ENCODE measurements at regions not wholly inside any gene's neighbourhood (a gene's known extent, or its start where the extent isn't known, plus 50 kb on each side); places are given as distances from the start of the nearest gene placed in this dataset.

- Histone ChIP-seq H3K4me3 (ENCODE audit: low read depth in 1 of 2, low read length in 2 of 2) (no peak overlapping the region), H3K9ac (ENCODE audit: low read depth in 1 of 2, low read length in 2 of 2) (no peak overlapping the region), H3K27ac (ENCODE audit: low read depth, low read length) (no peak overlapping the region), H3K36me3 (ENCODE audit: control insufficient read depth in 1 of 2, insufficient read depth in 2 of 2, low read length in 2 of 2) (no peaks in the 10 kb centered on the region), H3K4me1 (ENCODE audit: control insufficient read depth in 1 of 2, insufficient read depth in 2 of 2, low read length in 2 of 2) (no peaks in the 10 kb centered on the region), H3K27me3 (ENCODE audit: control insufficient read depth in 1 of 2, insufficient read depth in 2 of 2, low read length in 2 of 2) (no peaks in the 10 kb centered on the region), H3K9me3 (ENCODE audit: control insufficient read depth in 1 of 2, low read length in 2 of 2) (no peaks in the 10 kb centered on the region)
These were observed 512.7 kb upstream of the CDIN1 start for GRCh38 chr15:36066757-36067156.

GRCh38 chr15:36067483-36068274 is 511.7 kb upstream of the CDIN1 start:
- Histone ChIP-seq H3K27ac (ENCODE audit: low read depth, low read length) (no peak overlapping the region), H3K9me3 (ENCODE audit: control insufficient read depth in 1 of 2, low read length in 2 of 2) (no peaks in the 10 kb centered on the region), H3K4me1 (ENCODE audit: control insufficient read depth in 1 of 2, insufficient read depth in 2 of 2, low read length in 2 of 2) (no peaks in the 10 kb centered on the region), H3K4me3 (ENCODE audit: low read depth in 1 of 2, low read length in 2 of 2) (no peak overlapping the region), H3K9ac (ENCODE audit: low read depth in 1 of 2, low read length in 2 of 2) (no peak overlapping the region), H3K27me3 (ENCODE audit: control insufficient read depth in 1 of 2, insufficient read depth in 2 of 2, low read length in 2 of 2) (no peaks in the 10 kb centered on the region), H3K36me3 (ENCODE audit: control insufficient read depth in 1 of 2, insufficient read depth in 2 of 2, low read length in 2 of 2) (no peaks in the 10 kb centered on the region)

DNA sequence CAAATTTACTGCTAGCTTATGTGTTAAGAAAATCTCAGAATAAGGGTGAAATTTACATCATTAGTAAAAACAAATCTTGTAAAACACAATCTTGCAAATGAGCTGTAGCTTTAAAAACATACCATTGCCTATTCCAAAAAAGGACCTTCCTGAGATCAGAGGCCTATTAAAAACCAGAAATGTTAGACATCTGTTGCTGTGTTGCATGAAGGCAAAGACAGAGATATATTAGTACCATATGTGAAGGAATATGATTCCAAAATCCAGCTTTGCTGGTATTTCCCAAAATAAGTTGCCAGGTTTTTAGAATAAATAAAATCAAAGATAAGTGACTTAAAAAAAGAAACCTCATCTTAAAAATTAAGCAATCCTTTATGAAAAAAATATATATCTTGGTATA is 504.1 kb upstream of the CDIN1 start:
- H3K9ac ChIP-seq (ENCODE audit: low read depth in 1 of 2, low read length in 2 of 2) = no peak overlapping the region
- H3K27ac ChIP-seq (ENCODE audit: low read depth, low read length) = no peak overlapping the region
- no peaks in the 10 kb centered on the region for H3K27me3 ChIP-seq (ENCODE audit: control insufficient read depth in 1 of 2, insufficient read depth in 2 of 2, low read length in 2 of 2)
- H3K4me1 ChIP-seq (ENCODE audit: control insufficient read depth in 1 of 2, insufficient read depth in 2 of 2, low read length in 2 of 2) = no peaks in the 10 kb centered on the region
- H3K36me3 ChIP-seq (ENCODE audit: control insufficient read depth in 1 of 2, insufficient read depth in 2 of 2, low read length in 2 of 2) = no peaks in the 10 kb centered on the region
- peaks cover 0 to 2% of the 10 kb centered on the region in 2 donors for H3K9me3 ChIP-seq (ENCODE audit: control insufficient read depth in 1 of 2, low read length in 2 of 2)
- H3K4me3 ChIP-seq (ENCODE audit: low read depth in 1 of 2, low read length in 2 of 2) = no peak overlapping the region

- H3K9ac ChIP-seq (ENCODE audit: low read depth in 1 of 2, low read length in 2 of 2) = no peak overlapping the region
These were observed 500.4 kb upstream of the CDIN1 start for GRCh38 chr15:36079021-36079420.

DNA sequence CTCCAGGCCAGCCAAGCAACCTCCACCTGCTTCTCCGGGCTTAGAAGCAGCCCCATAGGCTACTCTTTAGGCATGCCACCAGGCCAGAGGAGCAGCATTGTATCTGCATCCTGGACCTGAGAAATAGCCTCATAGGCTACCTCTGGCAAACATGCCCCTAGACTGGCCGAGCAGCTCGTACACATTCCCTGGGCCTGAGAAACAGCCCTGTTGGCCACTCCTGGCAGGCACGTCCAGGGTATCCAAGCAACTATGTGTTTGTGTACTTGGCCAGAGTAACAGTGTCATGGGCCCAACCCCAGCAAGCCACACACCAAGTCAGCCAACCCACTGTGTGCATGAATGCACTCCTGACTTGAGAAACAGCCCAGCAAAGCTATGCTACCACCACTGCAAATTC is 498.7 kb upstream of the CDIN1 start:
- no peaks in the 10 kb centered on the region for H3K27me3 ChIP-seq (ENCODE audit: control insufficient read depth in 1 of 2, insufficient read depth in 2 of 2, low read length in 2 of 2)
- no peaks in the 10 kb centered on the region for H3K36me3 ChIP-seq (ENCODE audit: control insufficient read depth in 1 of 2, insufficient read depth in 2 of 2, low read length in 2 of 2)
- H3K4me3 ChIP-seq (ENCODE audit: low read depth in 1 of 2, low read length in 2 of 2) = no peak overlapping the region
- H3K9ac ChIP-seq (ENCODE audit: low read depth in 1 of 2, low read length in 2 of 2) = no peak overlapping the region
- H3K27ac ChIP-seq (ENCODE audit: low read depth, low read length) = no peak overlapping the region
- peaks cover 4 to 8% of the 10 kb centered on the region in 2 donors for H3K9me3 ChIP-seq (ENCODE audit: control insufficient read depth in 1 of 2, low read length in 2 of 2)
- H3K4me1 ChIP-seq (ENCODE audit: control insufficient read depth in 1 of 2, insufficient read depth in 2 of 2, low read length in 2 of 2) = no peaks in the 10 kb centered on the region

More at GRCh38 chr15:36079021-36079420, 500.4 kb upstream of the CDIN1 start:
- peaks cover 4 to 8% of the 10 kb centered on the region in 2 donors for H3K9me3 ChIP-seq (ENCODE audit: control insufficient read depth in 1 of 2, low read length in 2 of 2)
- no peak overlapping the region for H3K27ac ChIP-seq (ENCODE audit: low read depth, low read length)
- H3K27me3 ChIP-seq (ENCODE audit: control insufficient read depth in 1 of 2, insufficient read depth in 2 of 2, low read length in 2 of 2) = no peaks in the 10 kb centered on the region
- H3K4me1 ChIP-seq (ENCODE audit: control insufficient read depth in 1 of 2, insufficient read depth in 2 of 2, low read length in 2 of 2) = no peaks in the 10 kb centered on the region
- no peak overlapping the region for H3K4me3 ChIP-seq (ENCODE audit: low read depth in 1 of 2, low read length in 2 of 2)
- H3K36me3 ChIP-seq (ENCODE audit: control insufficient read depth in 1 of 2, insufficient read depth in 2 of 2, low read length in 2 of 2) = no peaks in the 10 kb centered on the region

DNA sequence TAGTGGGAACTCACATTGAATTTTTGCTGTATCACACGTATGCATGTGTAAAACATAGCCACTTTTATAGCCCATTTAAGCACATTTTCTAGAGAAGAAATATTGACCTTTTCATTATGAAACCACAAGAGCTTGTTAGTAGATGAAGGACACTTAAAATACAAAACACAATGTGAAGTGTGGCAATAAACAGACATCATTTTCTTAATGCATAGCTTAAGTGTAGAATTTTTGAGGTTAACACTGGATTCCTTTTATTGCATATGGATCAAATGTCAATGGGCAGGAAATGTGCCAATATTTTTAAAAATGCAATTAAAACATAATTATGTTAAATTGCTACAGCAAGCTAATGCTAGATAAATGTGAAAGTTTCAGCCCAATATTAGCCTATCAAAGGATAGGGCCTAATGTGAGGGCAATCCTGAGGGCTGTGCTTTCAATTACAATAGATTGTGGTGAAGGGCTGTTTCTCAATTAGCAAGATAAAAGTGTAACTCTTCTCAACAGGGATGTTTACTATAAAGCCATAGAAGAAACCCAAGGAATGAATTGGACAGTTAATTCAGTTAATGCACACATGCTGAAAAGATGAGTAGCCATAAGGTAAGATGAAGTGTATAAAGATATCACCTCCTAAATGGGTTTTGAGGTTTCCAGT is 489.0 kb upstream of the CDIN1 start:
- H3K4me3 ChIP-seq (ENCODE audit: low read depth in 1 of 2, low read length in 2 of 2) = no peak overlapping the region
- no peaks in the 10 kb centered on the region for H3K36me3 ChIP-seq (ENCODE audit: control insufficient read depth in 1 of 2, insufficient read depth in 2 of 2, low read length in 2 of 2)
- no peak overlapping the region for H3K27ac ChIP-seq (ENCODE audit: low read depth, low read length)
- H3K9ac ChIP-seq (ENCODE audit: low read depth in 1 of 2, low read length in 2 of 2) = no peak overlapping the region
- no peaks in the 10 kb centered on the region for H3K4me1 ChIP-seq (ENCODE audit: control insufficient read depth in 1 of 2, insufficient read depth in 2 of 2, low read length in 2 of 2)
- H3K9me3 ChIP-seq (ENCODE audit: control insufficient read depth in 1 of 2, low read length in 2 of 2) = peaks cover 0 to 5% of the 10 kb centered on the region in 2 donors
- H3K27me3 ChIP-seq (ENCODE audit: control insufficient read depth in 1 of 2, insufficient read depth in 2 of 2, low read length in 2 of 2) = no peaks in the 10 kb centered on the region

GRCh38 chr15:36106640-36107335 is 472.6 kb upstream of the CDIN1 start:
- Histone ChIP-seq H3K4me3 (ENCODE audit: low read depth in 1 of 2, low read length in 2 of 2) (no peak overlapping the region), H3K27ac (ENCODE audit: low read depth, low read length) (no peak overlapping the region), H3K36me3 (ENCODE audit: control insufficient read depth in 1 of 2, insufficient read depth in 2 of 2, low read length in 2 of 2) (no peaks in the 10 kb centered on the region), H3K27me3 (ENCODE audit: control insufficient read depth in 1 of 2, insufficient read depth in 2 of 2, low read length in 2 of 2) (no peaks in the 10 kb centered on the region), H3K4me1 (ENCODE audit: control insufficient read depth in 1 of 2, insufficient read depth in 2 of 2, low read length in 2 of 2) (no peaks in the 10 kb centered on the region), H3K9ac (ENCODE audit: low read depth in 1 of 2, low read length in 2 of 2) (no peak overlapping the region), H3K9me3 (ENCODE audit: control insufficient read depth in 1 of 2, low read length in 2 of 2) (no peaks in the 10 kb centered on the region)

- H3K36me3 ChIP-seq (ENCODE audit: control insufficient read depth in 1 of 2, insufficient read depth in 2 of 2, low read length in 2 of 2) = no peaks in the 10 kb centered on the region
- no peaks in the 10 kb centered on the region for H3K4me1 ChIP-seq (ENCODE audit: control insufficient read depth in 1 of 2, insufficient read depth in 2 of 2, low read length in 2 of 2)
- no peaks in the 10 kb centered on the region for H3K27me3 ChIP-seq (ENCODE audit: control insufficient read depth in 1 of 2, insufficient read depth in 2 of 2, low read length in 2 of 2)
- H3K9ac ChIP-seq (ENCODE audit: low read depth in 1 of 2, low read length in 2 of 2) = no peak overlapping the region
- H3K27ac ChIP-seq (ENCODE audit: low read depth, low read length) = no peak overlapping the region
- H3K4me3 ChIP-seq (ENCODE audit: low read depth in 1 of 2, low read length in 2 of 2) = no peak overlapping the region
- no peaks in the 10 kb centered on the region for H3K9me3 ChIP-seq (ENCODE audit: control insufficient read depth in 1 of 2, low read length in 2 of 2)
These were observed 470.9 kb upstream of the CDIN1 start for GRCh38 chr15:36108541-36108940.

GRCh38 chr15:36109943-36110658 is 469.3 kb upstream of the CDIN1 start:
- Histone ChIP-seq H3K9ac (ENCODE audit: low read depth in 1 of 2, low read length in 2 of 2) (no peak overlapping the region), H3K9me3 (ENCODE audit: control insufficient read depth in 1 of 2, low read length in 2 of 2) (no peaks in the 10 kb centered on the region), H3K27ac (ENCODE audit: low read depth, low read length) (no peak overlapping the region), H3K36me3 (ENCODE audit: control insufficient read depth in 1 of 2, insufficient read depth in 2 of 2, low read length in 2 of 2) (no peaks in the 10 kb centered on the region), H3K4me3 (ENCODE audit: low read depth in 1 of 2, low read length in 2 of 2) (no peak overlapping the region), H3K27me3 (ENCODE audit: control insufficient read depth in 1 of 2, insufficient read depth in 2 of 2, low read length in 2 of 2) (no peaks in the 10 kb centered on the region), H3K4me1 (ENCODE audit: control insufficient read depth in 1 of 2, insufficient read depth in 2 of 2, low read length in 2 of 2) (no peaks in the 10 kb centered on the region)

GRCh38 chr15:36110659-36110993 is 468.8 kb upstream of the CDIN1 start:
- no peak overlapping the region for H3K4me3 ChIP-seq (ENCODE audit: low read depth in 1 of 2, low read length in 2 of 2)
- no peak overlapping the region for H3K9ac ChIP-seq (ENCODE audit: low read depth in 1 of 2, low read length in 2 of 2)
- H3K4me1 ChIP-seq (ENCODE audit: control insufficient read depth in 1 of 2, insufficient read depth in 2 of 2, low read length in 2 of 2) = no peaks in the 10 kb centered on the region
- no peaks in the 10 kb centered on the region for H3K36me3 ChIP-seq (ENCODE audit: control insufficient read depth in 1 of 2, insufficient read depth in 2 of 2, low read length in 2 of 2)
- H3K9me3 ChIP-seq (ENCODE audit: control insufficient read depth in 1 of 2, low read length in 2 of 2) = no peaks in the 10 kb centered on the region
- no peak overlapping the region for H3K27ac ChIP-seq (ENCODE audit: low read depth, low read length)
- no peaks in the 10 kb centered on the region for H3K27me3 ChIP-seq (ENCODE audit: control insufficient read depth in 1 of 2, insufficient read depth in 2 of 2, low read length in 2 of 2)

Data from duodenal mucosa (tissue), 2 donors.